Psoas muscle (tissue), 7 donors: ENCODE measurements at regions not wholly inside any gene's neighbourhood (a gene's known extent, or its start where the extent isn't known, plus 50 kb on each side); places are given as distances from the start of the nearest gene placed in this dataset.

Experiments used
- ATAC-seq, 4 donors: fragments of 200-7000 bp; cut with Tn5 transposase; one replicate each; pipeline ENCODE4 v1.9.1; 2020; ENCODE audit warnings: moderate library complexity in 3 of 4, mild to moderate bottlenecking in 2 of 4
- DNase-seq, 2 donors: peaks; one replicate each; pipeline ENCODE4 v3.0.0-alpha.2; 2020
- H3K27ac ChIP-seq: fragments of 200-600 bp; one replicate; pipeline ENCODE4 v1.8.0; 2022
- H3K27me3 ChIP-seq, 3 donors: fragments of 200-600 bp in 1 of 3; one replicate each; pipeline versions ENCODE4 v1.6.1 to v1.8.0; 2013 to 2022; ENCODE audit warnings: low read length in 2 of 3, mild to moderate bottlenecking in 2 of 3, moderate library complexity in 1 of 3; ENCODE audit not compliant: insufficient read depth in 3 of 3
- H3K36me3 ChIP-seq, 2 donors: fragments of 200-600 bp in 1 of 2; one replicate each; pipeline versions ENCODE4 v1.6.1 to v1.8.0; 2013 to 2022; ENCODE audit warnings: low read depth in 1 of 2, mild to moderate bottlenecking in 1 of 2, moderate library complexity in 1 of 2; ENCODE audit not compliant: insufficient read depth in 1 of 2
- H3K4me1 ChIP-seq: fragments of 200-600 bp; one replicate; pipeline ENCODE4 v1.8.0; 2022
- H3K4me3 ChIP-seq: fragments of 200-600 bp; one replicate; pipeline ENCODE4 v1.8.0; 2022; ENCODE audit warnings: mild to moderate bottlenecking
- H3K9me3 ChIP-seq: fragments of 200-600 bp; one replicate; pipeline ENCODE4 v1.8.0; 2022
- CTCF ChIP-seq: fragments of 200-600 bp; IDR thresholded peaks from one replicate; pipeline ENCODE4 v1.8.0; 2022; ENCODE audit warnings: antibody characterized with exemption
- WGBS, 3 donors: extraction: QIAGEN DNeasy Blood & Tissue Kit; methylation state at CpG; one replicate each; pipeline versions ENCODE4 v1.1.6 to v1.1.7; 2013; 5-methylcytosine and 5-hydroxymethylcytosine counted together
- intact Hi-C, 2 donors: fragments of 100-400 bp; cut with DNase I; formaldehyde crosslinking; loops; one replicate each; pipeline versions ENCODE4 v1.11.0 to v1.14.2; 2022
- donor health status: healthy with polysubstance abuse.
- donor health status: DM: no; HTN: no; CAD: no; lungs with moderate emphysema.
- donor health status: Bipolar disorder and iron deficiency.
- donor health status: healthy.
- donor health status: DM: yes; HTN: yes; CAD: no.
- donor health status: DM: no; HTN: no; CAD: no.
- donor health status: DM: yes; HTN: yes; CAD: no.

GRCh38 chr1:63135174-63135512 is 187.2 kb upstream of the FOXD3 start:
- 78 to 85% (median 85%) methylated on average over 2 of the region's 2 CpGs for WGBS, 3 donors
- no peak overlapping the region for H3K27ac ChIP-seq
- DNase-seq (no peak), ATAC-seq (no peak)
- H3K27me3 ChIP-seq = no peaks in the 10 kb centered on the region
- no peak for TF ChIP-seq CTCF
- no peaks in the 10 kb centered on the region for H3K36me3 ChIP-seq
- H3K9me3 ChIP-seq = no peaks in the 10 kb centered on the region
- intact Hi-C loops = no loop called here
- H3K4me1 ChIP-seq = no peaks in the 10 kb centered on the region
- H3K4me3 ChIP-seq = no peak overlapping the region

DNA sequence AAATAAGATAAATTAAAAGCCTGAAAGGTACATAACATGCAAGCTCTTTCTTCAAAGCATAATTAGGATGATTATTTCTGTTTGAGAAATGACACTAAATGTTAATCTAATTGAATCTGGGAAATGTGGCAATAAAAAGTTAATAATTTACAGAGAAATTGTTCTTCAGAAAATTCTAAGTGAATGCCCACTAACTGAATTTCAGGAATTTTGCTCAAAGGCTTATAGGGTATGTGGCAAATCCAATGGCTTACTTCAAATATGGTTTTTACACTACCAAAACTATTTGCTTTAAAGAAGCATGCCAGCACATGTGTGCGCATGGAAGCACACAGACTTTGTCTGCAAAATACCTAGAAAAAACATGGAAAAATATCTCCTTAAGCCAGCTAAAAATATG is 186.6 kb upstream of the FOXD3 start:
- H3K9me3 ChIP-seq = no peaks in the 10 kb centered on the region
- ATAC-seq (no peak), DNase-seq (no peak)
- 95 to 97% (median 96%) methylated on average over 1 of the region's 1 CpG for WGBS, 3 donors
- H3K4me3 ChIP-seq = no peak overlapping the region
- H3K36me3 ChIP-seq = no peaks in the 10 kb centered on the region
- intact Hi-C loops = no loop called here
- no peaks in the 10 kb centered on the region for H3K4me1 ChIP-seq
- TF ChIP-seq CTCF = no peak
- H3K27me3 ChIP-seq = no peaks in the 10 kb centered on the region
- no peak overlapping the region for H3K27ac ChIP-seq

GRCh38 chr1:63142001-63142400 is 180.4 kb upstream of the FOXD3 start:
- WGBS, 3 donors = 56 to 68% (median 59%) methylated on average over 5 of the region's 5 CpGs
- no peaks in the 10 kb centered on the region for H3K9me3 ChIP-seq
- no peak for TF ChIP-seq CTCF
- intact Hi-C loops = no loop called here
- DNase-seq (no peak), ATAC-seq (no peak)
- no peak overlapping the region for H3K27ac ChIP-seq
- H3K27me3 ChIP-seq = no peaks in the 10 kb centered on the region
- H3K4me1 ChIP-seq = no peaks in the 10 kb centered on the region
- no peaks in the 10 kb centered on the region for H3K36me3 ChIP-seq
- no peak overlapping the region for H3K4me3 ChIP-seq

GRCh38 chr1:63143482-63143881 is 178.9 kb upstream of the FOXD3 start:
- Histone ChIP-seq H3K4me3 (no peak overlapping the region), H3K36me3 (no peaks in the 10 kb centered on the region), H3K4me1 (no peaks in the 10 kb centered on the region), H3K27ac (no peak overlapping the region), H3K9me3 (no peaks in the 10 kb centered on the region), H3K27me3 (no peaks in the 10 kb centered on the region)
- TF ChIP-seq CTCF = no peak
- ATAC-seq = no peak
- intact Hi-C loops = no loop called here
- DNase-seq = no peak

DNA sequence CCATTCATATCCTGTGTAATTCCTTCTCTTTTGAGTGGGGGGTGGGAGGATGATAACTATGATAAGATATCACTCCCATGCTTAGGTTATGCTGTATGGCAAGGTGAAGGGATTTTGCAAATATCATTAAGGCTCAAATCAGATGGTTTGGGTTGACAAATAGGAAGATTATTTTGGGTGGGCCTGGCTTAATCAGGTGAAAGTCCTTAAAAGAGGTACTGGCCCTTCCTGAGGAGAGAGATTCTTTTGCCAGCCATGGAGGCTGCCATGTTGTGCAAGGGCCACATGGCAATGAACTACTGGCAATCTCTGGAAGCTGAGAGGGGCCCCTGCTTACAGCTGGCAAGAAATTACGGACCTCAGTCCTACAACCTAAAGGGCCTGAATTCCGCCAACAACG is 174.6 kb upstream of the FOXD3 start:
- DNase-seq (no peak), ATAC-seq (no peak)
- H3K36me3 ChIP-seq = no peaks in the 10 kb centered on the region
- H3K27me3 ChIP-seq = no peaks in the 10 kb centered on the region
- 91 to 98% (median 96%) methylated on average over 3 of the region's 3 CpGs for WGBS, 3 donors
- no peak overlapping the region for H3K4me3 ChIP-seq
- H3K27ac ChIP-seq = no peak overlapping the region
- no peaks in the 10 kb centered on the region for H3K9me3 ChIP-seq
- no peak for TF ChIP-seq CTCF
- intact Hi-C loops = no loop called here
- H3K4me1 ChIP-seq = no peaks in the 10 kb centered on the region
